Rectal smooth muscle tissue (tissue), 1 donor: ENCODE measurements at regions not wholly inside any gene's neighbourhood (a gene's known extent, or its start where the extent isn't known, plus 50 kb on each side); places are given as distances from the start of the nearest gene placed in this dataset.
"Not testable (repeated sequence)": the region's sequence is repeated elsewhere in the genome, so short reads cannot be mapped to it uniquely, and the experiment has no call there.

Experiments
- H3K27ac ChIP-seq: one replicate; pipeline ENCODE4 v1.7.0; 2013; ENCODE audit warnings: low read depth, low read length, inconsistent platforms
- H3K27me3 ChIP-seq: one replicate; pipeline ENCODE4 v1.7.0; 2013; ENCODE audit warnings: low read length; ENCODE audit not compliant: control insufficient read depth, insufficient read depth
- H3K36me3 ChIP-seq: one replicate; pipeline ENCODE4 v1.7.0; 2013; ENCODE audit warnings: low read length; ENCODE audit not compliant: control insufficient read depth, insufficient read depth
- H3K4me1 ChIP-seq: one replicate; pipeline ENCODE4 v1.7.0; 2013; ENCODE audit warnings: low read length; ENCODE audit not compliant: control insufficient read depth, insufficient read depth
- H3K4me3 ChIP-seq: one replicate; pipeline ENCODE4 v1.7.0; 2013; ENCODE audit warnings: low read length
- H3K9ac ChIP-seq: one replicate; pipeline ENCODE4 v1.7.0; 2013; ENCODE audit warnings: low read length

GRCh38 chr4:23113104-23113503, 420.4 kb downstream of the GBA3 start:
- Histone ChIP-seq H3K9ac (no peak overlapping the region), H3K27ac (no peak overlapping the region), H3K36me3 (no peaks in the 10 kb centered on the region), H3K4me1 (no peaks in the 10 kb centered on the region), H3K27me3 (no peaks in the 10 kb centered on the region), H3K4me3 (no peak overlapping the region)

- H3K36me3 ChIP-seq = no peaks in the 10 kb centered on the region
- no peak overlapping the region for H3K27ac ChIP-seq
- H3K9ac ChIP-seq = no peak overlapping the region
- H3K4me1 ChIP-seq = no peaks in the 10 kb centered on the region
- H3K27me3 ChIP-seq = no peaks in the 10 kb centered on the region
- H3K4me3 ChIP-seq = no peak overlapping the region
Measured at GRCh38 chr4:23106516-23106915, 413.8 kb downstream of the GBA3 start.

GRCh38 chr4:23105759-23106370, 413.1 kb downstream of the GBA3 start:
- Histone ChIP-seq H3K4me1 (no peaks in the 10 kb centered on the region), H3K36me3 (no peaks in the 10 kb centered on the region), H3K27me3 (no peaks in the 10 kb centered on the region), H3K4me3 (no peak overlapping the region), H3K27ac (no peak overlapping the region), H3K9ac (no peak overlapping the region)

- no peaks in the 10 kb centered on the region for H3K27me3 ChIP-seq
- no peak overlapping the region for H3K27ac ChIP-seq
- no peak overlapping the region for H3K4me3 ChIP-seq
- no peaks in the 10 kb centered on the region for H3K36me3 ChIP-seq
- no peaks in the 10 kb centered on the region for H3K4me1 ChIP-seq
- no peak overlapping the region for H3K9ac ChIP-seq
Measured at GRCh38 chr4:23097251-23097650, 404.5 kb downstream of the GBA3 start.

- Histone ChIP-seq H3K4me1 (no peaks in the 10 kb centered on the region), H3K27me3 (no peaks in the 10 kb centered on the region), H3K4me3 (no peak overlapping the region), H3K9ac (no peak overlapping the region), H3K36me3 (no peaks in the 10 kb centered on the region), H3K27ac (no peak overlapping the region)
Measured at GRCh38 chr4:23091711-23092110, 399.0 kb downstream of the GBA3 start.

GRCh38 chr4:23085249-23085568, 392.5 kb downstream of the GBA3 start:
- Histone ChIP-seq H3K27ac (no peak overlapping the region), H3K27me3 (no peaks in the 10 kb centered on the region), H3K4me3 (no peak overlapping the region), H3K9ac (no peak overlapping the region), H3K36me3 (no peaks in the 10 kb centered on the region), H3K4me1 (no peaks in the 10 kb centered on the region)

GRCh38 chr4:23084559-23085248, 392.0 kb downstream of the GBA3 start:
- no peaks in the 10 kb centered on the region for H3K4me1 ChIP-seq
- no peak overlapping the region for H3K9ac ChIP-seq
- H3K4me3 ChIP-seq = no peak overlapping the region
- H3K27ac ChIP-seq = no peak overlapping the region
- H3K27me3 ChIP-seq = no peaks in the 10 kb centered on the region
- H3K36me3 ChIP-seq = no peaks in the 10 kb centered on the region

GRCh38 chr4:23083391-23083790, 390.7 kb downstream of the GBA3 start:
- Histone ChIP-seq H3K27me3 (no peaks in the 10 kb centered on the region), H3K4me3 (no peak overlapping the region), H3K4me1 (no peaks in the 10 kb centered on the region), H3K36me3 (no peaks in the 10 kb centered on the region), H3K27ac (no peak overlapping the region), H3K9ac (no peak overlapping the region)

GRCh38 chr4:23080171-23080570, 387.4 kb downstream of the GBA3 start:
- H3K36me3 ChIP-seq, H3K27ac ChIP-seq, H3K27me3 ChIP-seq, H3K4me3 ChIP-seq, H3K9ac ChIP-seq, H3K4me1 ChIP-seq: not testable (repeated sequence)

GRCh38 chr4:23070848-23071570, 378.3 kb downstream of the GBA3 start:
- H3K27me3 ChIP-seq = no peaks in the 10 kb centered on the region
- no peak overlapping the region for H3K4me3 ChIP-seq
- no peak overlapping the region for H3K9ac ChIP-seq
- H3K4me1 ChIP-seq = no peaks in the 10 kb centered on the region
- H3K36me3 ChIP-seq = no peaks in the 10 kb centered on the region
- H3K27ac ChIP-seq = no peak overlapping the region

GRCh38 chr4:23068756-23069155, 376.0 kb downstream of the GBA3 start:
- no peaks in the 10 kb centered on the region for H3K4me1 ChIP-seq
- no peak overlapping the region for H3K4me3 ChIP-seq
- H3K36me3 ChIP-seq = no peaks in the 10 kb centered on the region
- no peaks in the 10 kb centered on the region for H3K27me3 ChIP-seq
- no peak overlapping the region for H3K9ac ChIP-seq
- H3K27ac ChIP-seq = no peak overlapping the region

GRCh38 chr4:23068287-23068686, 375.6 kb downstream of the GBA3 start:
- no peak overlapping the region for H3K27ac ChIP-seq
- H3K36me3 ChIP-seq = no peaks in the 10 kb centered on the region
- H3K4me3 ChIP-seq = no peak overlapping the region

GRCh38 chr4:23062188-23062587, 369.5 kb downstream of the GBA3 start:
- Histone ChIP-seq H3K9ac (no peak overlapping the region), H3K27me3 (no peaks in the 10 kb centered on the region), H3K27ac (no peak overlapping the region)

More at GRCh38 chr4:23068287-23068686, 375.6 kb downstream of the GBA3 start:
- H3K27me3 ChIP-seq = no peaks in the 10 kb centered on the region
- no peaks in the 10 kb centered on the region for H3K4me1 ChIP-seq
- H3K9ac ChIP-seq = no peak overlapping the region

More at GRCh38 chr4:23062188-23062587, 369.5 kb downstream of the GBA3 start:
- Histone ChIP-seq H3K4me3 (no peak overlapping the region), H3K36me3 (no peaks in the 10 kb centered on the region), H3K4me1 (no peaks in the 10 kb centered on the region)
